GM23248 (cell line): ENCODE measurements at regions not wholly inside any gene's neighbourhood (a gene's known extent, or its start where the extent isn't known, plus 50 kb on each side); places are given as distances from the start of the nearest gene placed in this dataset.
"Not testable (repeated sequence)": the region's sequence is repeated elsewhere in the genome, so short reads cannot be mapped to it uniquely, and the experiment has no call there.

Experiments used
- DNase-seq: peaks from one replicate; pipeline ENCODE4 v3.0.0-alpha.2; 2015
- H2AFZ ChIP-seq: fragments of 200-600 bp; sonication (generic); 2 replicates; pipeline ENCODE4 v1.6.1; 2016; ENCODE audit warnings: antibody characterized with exemption
- H3F3A ChIP-seq: fragments of 200-600 bp; sonication (generic); 2 replicates; pipeline ENCODE4 v1.6.1; 2016; ENCODE audit warnings: mild to moderate bottlenecking, antibody characterized with exemption, mixed run types; ENCODE audit not compliant: insufficient read depth
- H3K27ac ChIP-seq: fragments of 200-600 bp; sonication (generic); 2 replicates; pipeline ENCODE4 v1.5.1; 2016; ENCODE audit warnings: mild to moderate bottlenecking
- H3K27me3 ChIP-seq: fragments of 200-600 bp; sonication (generic); replicated peaks from 2 replicates; pipeline ENCODE4 v1.6.1; 2016; ENCODE audit warnings: mild to moderate bottlenecking; ENCODE audit not compliant: insufficient read depth
- H3K36me3 ChIP-seq: fragments of 200-600 bp; sonication (generic); 2 replicates; pipeline ENCODE4 v1.6.1; 2016; ENCODE audit warnings: low read depth, mild to moderate bottlenecking
- H3K4me1 ChIP-seq: fragments of 200-600 bp; sonication (generic); 2 replicates; pipeline ENCODE4 v1.6.1; 2016; ENCODE audit warnings: mild to moderate bottlenecking; ENCODE audit not compliant: insufficient read depth
- H3K4me2 ChIP-seq: fragments of 200-600 bp; sonication (generic); one replicate; pipeline ENCODE4 v1.6.1; 2016; ENCODE audit warnings: mild to moderate bottlenecking; ENCODE audit not compliant: unreplicated experiment
- H3K4me3 ChIP-seq: fragments of 200-600 bp; sonication (generic); 2 replicates; pipeline ENCODE4 v1.5.1; 2016; ENCODE audit warnings: mild to moderate bottlenecking
- H3K79me2 ChIP-seq: fragments of 200-600 bp; sonication (generic); 2 replicates; pipeline ENCODE4 v1.6.1; 2016; ENCODE audit warnings: mild to moderate bottlenecking; ENCODE audit not compliant: insufficient read depth
- H3K9ac ChIP-seq: fragments of 200-600 bp; sonication (generic); 2 replicates; pipeline ENCODE4 v1.6.1; 2016; ENCODE audit warnings: mild to moderate bottlenecking
- H3K9me2 ChIP-seq: fragments of 200-600 bp; sonication (generic); 2 replicates; pipeline ENCODE4 v1.6.1; 2016; ENCODE audit warnings: mixed run types, mild to moderate bottlenecking, moderate library complexity; ENCODE audit not compliant: insufficient read depth
- H3K9me3 ChIP-seq: fragments of 200-600 bp; sonication (generic); one replicate; pipeline ENCODE4 v1.6.1; 2017; ENCODE audit warnings: low read depth
- H4K20me1 ChIP-seq: fragments of 200-600 bp; sonication (generic); 2 replicates; pipeline ENCODE4 v1.6.0; 2016; ENCODE audit not compliant: insufficient read depth
- EZH2 ChIP-seq: fragments of 200-600 bp; sonication (generic); IDR thresholded peaks from 2 replicates; pipeline ENCODE4 v1.6.1; 2018; ENCODE audit warnings: antibody characterized with exemption, mild to moderate bottlenecking; ENCODE audit not compliant: insufficient read depth, poor library complexity, severe bottlenecking
- EZH2phosphoT487 ChIP-seq: fragments of 200-600 bp; sonication (generic); IDR thresholded peaks from 2 replicates; pipeline ENCODE4 v1.6.1; 2018; ENCODE audit warnings: antibody characterized with exemption, moderate library complexity, mild to moderate bottlenecking, low read depth; ENCODE audit not compliant: insufficient read depth
- WGBS, 2 experiments: methylation state at CpG; one replicate each; pipeline ENCODE4 v1.1.6; 2015 to 2017; ENCODE audit warnings: low lambda C conversion rate in 2 of 2, low coverage in 1 of 2; ENCODE audit errors: missing lambda C conversion rate in 2 of 2; 5-methylcytosine and 5-hydroxymethylcytosine counted together
- in situ Hi-C: fragments of 300-500 bp; cut with MboI; formaldehyde crosslinking; loops from 2 replicates; pipeline ENCODE4 v1.15.0; 2020

- Histone ChIP-seq H3F3A (no peaks in the 10 kb centered on the region), H3K79me2 (no peaks in the 10 kb centered on the region), H3K9me2 (no peaks in the 10 kb centered on the region), H3K9me3 (peaks cover 5% of the 10 kb centered on the region), H3K4me3 (no peak overlapping the region), H3K4me1 (no peaks in the 10 kb centered on the region), H3K27me3 (no peaks in the 10 kb centered on the region), H3K27ac (no peak overlapping the region), H3K9ac (no peak overlapping the region), H4K20me1 (no peaks in the 10 kb centered on the region), H3K4me2 (no peak overlapping the region), H2AFZ (no peak overlapping the region), H3K36me3 (no peaks in the 10 kb centered on the region)
- WGBS, 2 experiments, result 21 to 24% methylated on average over 5 of the region's 5 CpGs
- no peak for TF ChIP-seq EZH2
- no peak for TF ChIP-seq EZH2phosphoT487
- no peak for DNase-seq
- in situ Hi-C loops, result no loop called here
These were observed 410.3 kb upstream of the SLC35B3 start for GRCh38 chr6:8845690-8846089.

- H3K4me1 ChIP-seq, result no peaks in the 10 kb centered on the region
- H3K4me2 ChIP-seq, result no peak overlapping the region
- no peak overlapping the region for H3K4me3 ChIP-seq
- H3K9ac ChIP-seq, result no peak overlapping the region
- in situ Hi-C loops, result no loop called here
- H2AFZ ChIP-seq, result no peak overlapping the region
- no peaks in the 10 kb centered on the region for H3K9me2 ChIP-seq
- no peak for DNase-seq
- no peak overlapping the region for H3K27ac ChIP-seq
- TF ChIP-seq EZH2 (no peak), EZH2phosphoT487 (no peak)
- no peaks in the 10 kb centered on the region for H3K79me2 ChIP-seq
- no peaks in the 10 kb centered on the region for H4K20me1 ChIP-seq
- peaks cover 5% of the 10 kb centered on the region for H3K9me3 ChIP-seq
- H3F3A ChIP-seq, result no peaks in the 10 kb centered on the region
- no peaks in the 10 kb centered on the region for H3K36me3 ChIP-seq
- H3K27me3 ChIP-seq, result no peaks in the 10 kb centered on the region
These were observed 409.6 kb upstream of the SLC35B3 start for GRCh38 chr6:8844968-8845367.

GRCh38 chr6:8839626-8840025 lies 404.3 kb upstream of the SLC35B3 start:
- DNase-seq, result no peak
- H3K4me3 ChIP-seq, result no peak overlapping the region
- no peaks in the 10 kb centered on the region for H3K4me1 ChIP-seq
- H3F3A ChIP-seq, result no peaks in the 10 kb centered on the region
- WGBS, 2 experiments, result 50 to 54% methylated on average over 7 of the region's 7 CpGs
- no peaks in the 10 kb centered on the region for H3K79me2 ChIP-seq
- no peak overlapping the region for H3K9ac ChIP-seq
- in situ Hi-C loops, result no loop called here
- no peak overlapping the region for H3K4me2 ChIP-seq
- no peaks in the 10 kb centered on the region for H4K20me1 ChIP-seq
- H3K9me2 ChIP-seq, result no peaks in the 10 kb centered on the region
- no peaks in the 10 kb centered on the region for H3K36me3 ChIP-seq
- H3K27ac ChIP-seq, result no peak overlapping the region
- no peak overlapping the region for H2AFZ ChIP-seq
- no peaks in the 10 kb centered on the region for H3K27me3 ChIP-seq
- TF ChIP-seq EZH2phosphoT487, result no peak
- no peak for TF ChIP-seq EZH2
- H3K9me3 ChIP-seq, result no peaks in the 10 kb centered on the region

- no peaks in the 10 kb centered on the region for H3K27me3 ChIP-seq
- no peak overlapping the region for H3K4me2 ChIP-seq
- in situ Hi-C loops, result no loop called here
- no peaks in the 10 kb centered on the region for H3K9me2 ChIP-seq
- H4K20me1 ChIP-seq, result no peaks in the 10 kb centered on the region
- DNase-seq, result no peak
- 60 to 66% methylated on average over 2 of the region's 2 CpGs for WGBS, 2 experiments
- H3K4me1 ChIP-seq, result no peaks in the 10 kb centered on the region
- no peaks in the 10 kb centered on the region for H3K36me3 ChIP-seq
- no peak overlapping the region for H3K9ac ChIP-seq
- no peaks in the 10 kb centered on the region for H3K79me2 ChIP-seq
- no peak overlapping the region for H2AFZ ChIP-seq
- TF ChIP-seq EZH2 (no peak), EZH2phosphoT487 (no peak)
- H3K27ac ChIP-seq, result no peak overlapping the region
- H3K4me3 ChIP-seq, result no peak overlapping the region
- no peaks in the 10 kb centered on the region for H3F3A ChIP-seq
- no peaks in the 10 kb centered on the region for H3K9me3 ChIP-seq
These were observed 402.0 kb upstream of the SLC35B3 start for GRCh38 chr6:8837343-8837742.

GRCh38 chr6:8832695-8833094 lies 397.4 kb upstream of the SLC35B3 start:
- H3K9me2 ChIP-seq, H4K20me1 ChIP-seq, in situ Hi-C loops, H3K9me3 ChIP-seq, H3F3A ChIP-seq, DNase-seq, H2AFZ ChIP-seq, H3K4me2 ChIP-seq, H3K36me3 ChIP-seq, H3K9ac ChIP-seq, H3K4me1 ChIP-seq, H3K27ac ChIP-seq, H3K4me3 ChIP-seq, H3K27me3 ChIP-seq, H3K79me2 ChIP-seq: not testable (repeated sequence)
- 49 to 58% methylated on average over 3 of the region's 3 CpGs for WGBS, 2 experiments
